ENCODE measurements at regions not wholly inside any gene's neighbourhood (a gene's known extent, or its start where the extent isn't known, plus 50 kb on each side); places are given as distances from the start of the nearest gene placed in this dataset.

DNA sequence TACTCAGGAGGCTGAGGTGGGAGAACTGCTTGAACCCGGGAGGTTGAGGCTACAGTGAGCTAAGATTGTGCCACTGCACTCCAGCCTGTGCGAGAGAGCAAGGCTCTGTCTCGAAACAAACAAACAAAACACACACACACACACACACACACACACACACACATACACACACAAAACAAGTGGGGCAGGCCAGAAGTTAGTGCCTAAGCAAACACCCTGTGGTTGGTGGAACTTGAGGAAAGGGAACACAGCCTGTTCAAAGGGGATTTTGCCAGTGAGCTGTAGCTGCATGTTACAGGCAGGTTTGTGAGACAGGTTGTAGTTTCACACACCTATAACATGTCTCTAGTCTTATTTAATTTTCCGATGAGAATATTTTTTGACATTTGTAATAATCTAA lies 175.3 kb upstream of the CLEC14A start:
- in situ Hi-C loops (cut with HindIII; ENCODE audit: low sequenced_read_pairs): no loop called here
- no peak for DNase-seq (ENCODE audit: low read depth)
- TF ChIP-seq CTCF (IDR thresholded peaks at IDR 0.05; ENCODE audit: low read depth, low read length, missing control alignments): no peak
- H3K4me3 ChIP-seq (ENCODE audit: low read depth, low read length): no peak overlapping the region

GRCh38 chr14:38430522-38430921 lies 174.6 kb upstream of the CLEC14A start:
- in situ Hi-C loops (cut with HindIII; ENCODE audit: low sequenced_read_pairs): no loop called here
- TF ChIP-seq CTCF (IDR thresholded peaks at IDR 0.05; ENCODE audit: low read depth, low read length, missing control alignments): no peak

DNA sequence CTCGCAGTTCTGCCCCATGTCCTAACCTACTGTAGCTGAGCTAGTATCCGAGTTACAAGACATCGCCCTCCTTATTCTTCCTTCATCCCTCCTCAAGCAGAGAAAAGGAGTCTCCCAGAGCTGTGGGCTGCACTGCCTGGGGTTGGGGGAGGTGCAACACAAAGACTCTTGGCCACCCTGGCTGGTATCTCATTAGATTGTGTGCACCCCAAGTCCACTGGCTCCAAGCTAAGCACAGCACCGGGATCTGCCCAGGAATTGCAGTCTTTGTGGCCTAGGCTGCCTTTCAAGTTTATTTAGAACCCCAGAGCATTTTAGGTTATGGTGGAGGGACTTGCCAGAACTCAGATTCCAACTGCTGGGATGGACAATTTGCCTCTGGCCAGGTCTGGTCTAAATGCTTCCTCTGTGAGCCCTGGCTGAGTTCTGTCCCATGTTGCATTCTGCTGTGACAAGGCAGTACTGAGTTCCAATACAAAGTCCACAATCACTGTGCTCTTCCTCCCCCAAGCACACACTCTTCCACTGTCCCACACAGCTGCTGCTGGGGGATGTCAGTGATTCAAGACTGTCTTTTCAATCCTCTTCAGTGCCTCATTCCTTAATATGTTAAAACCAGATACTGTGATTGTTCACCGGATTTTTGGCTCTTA lies 169.6 kb upstream of the CLEC14A start:
- in situ Hi-C loops (cut with HindIII; ENCODE audit: low sequenced_read_pairs): no loop called here
- no peak for TF ChIP-seq CTCF (IDR thresholded peaks at IDR 0.05; ENCODE audit: low read depth, low read length, missing control alignments)
- H3K4me3 ChIP-seq (ENCODE audit: low read depth, low read length): no peak overlapping the region
- no peak for DNase-seq (ENCODE audit: low read depth)

More at GRCh38 chr14:38430522-38430921, 174.6 kb upstream of the CLEC14A start:
- H3K4me3 ChIP-seq (ENCODE audit: low read depth, low read length): no peak overlapping the region
- DNase-seq (ENCODE audit: low read depth): no peak

GRCh38 chr14:38420048-38420447 lies 164.2 kb upstream of the CLEC14A start:
- in situ Hi-C loops (cut with HindIII; ENCODE audit: low sequenced_read_pairs): no loop called here
- no peak overlapping the region for H3K4me3 ChIP-seq (ENCODE audit: low read depth, low read length)
- no peak for TF ChIP-seq CTCF (IDR thresholded peaks at IDR 0.05; ENCODE audit: low read depth, low read length, missing control alignments)
- DNase-seq (ENCODE audit: low read depth): no peak

DNA sequence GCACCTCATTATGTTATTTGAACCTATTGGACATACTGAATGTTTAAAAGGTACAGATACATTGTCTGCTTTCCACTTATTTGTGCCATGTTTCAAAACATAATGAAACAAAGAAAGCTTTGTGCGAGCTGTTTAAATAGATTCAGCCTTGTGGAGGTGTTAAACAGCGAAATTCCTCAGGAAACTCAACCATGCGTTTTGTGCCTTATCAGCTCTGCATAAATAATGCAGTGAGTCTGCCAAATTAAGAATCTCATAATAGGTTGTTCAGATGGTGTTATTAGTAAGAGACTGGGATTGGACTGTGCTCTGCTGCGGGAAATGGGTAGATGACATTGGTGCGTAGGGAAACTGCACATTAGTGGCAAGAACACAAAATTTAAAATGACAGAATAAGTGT lies 163.7 kb upstream of the CLEC14A start:
- TF ChIP-seq CTCF (IDR thresholded peaks at IDR 0.05; ENCODE audit: low read depth, low read length, missing control alignments): no peak
- in situ Hi-C loops (cut with HindIII; ENCODE audit: low sequenced_read_pairs): no loop called here
- no peak overlapping the region for H3K4me3 ChIP-seq (ENCODE audit: low read depth, low read length)
- DNase-seq (ENCODE audit: low read depth): no peak

DNA sequence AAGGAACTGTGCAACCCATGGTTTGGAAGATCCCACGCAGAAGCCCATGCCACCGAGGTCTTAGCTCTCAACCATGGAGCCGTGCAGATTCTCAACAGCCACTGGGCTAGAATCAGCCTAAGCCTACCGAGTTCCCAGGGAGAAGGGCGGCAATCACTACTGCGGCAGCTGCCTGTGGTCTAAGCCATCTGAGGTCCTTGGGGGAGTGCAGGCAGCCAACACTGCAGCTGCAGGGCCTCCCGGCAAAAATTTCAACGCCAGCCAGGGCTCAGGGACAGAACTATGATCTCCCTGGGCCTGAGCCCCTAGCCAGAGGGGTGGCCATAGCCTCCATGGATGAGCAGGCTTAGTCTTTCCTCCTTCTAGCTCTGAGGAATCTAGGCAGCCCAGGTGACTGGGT lies 156.8 kb upstream of the CLEC14A start:
- in situ Hi-C loops (cut with HindIII; ENCODE audit: low sequenced_read_pairs): no loop called here
- no peak for TF ChIP-seq CTCF (IDR thresholded peaks at IDR 0.05; ENCODE audit: low read depth, low read length, missing control alignments)
- DNase-seq (ENCODE audit: low read depth): no peak
- H3K4me3 ChIP-seq (ENCODE audit: low read depth, low read length): no peak overlapping the region

Measured in astrocyte of the cerebellum (primary cell).